ENCODE measurements at regions not wholly inside any gene's neighbourhood (a gene's known extent, or its start where the extent isn't known, plus 50 kb on each side); places are given as distances from the start of the nearest gene placed in this dataset.

GRCh38 chr4:160592258-160592657 is 1489.4 kb downstream of the RAPGEF2 start:
- intact Hi-C loops (cut with micrococcal nuclease): no loop called here
- no peaks in the 10 kb centered on the region for H3K9me3 ChIP-seq (replicated peaks)
- no peak for TF ChIP-seq CTCF (IDR thresholded peaks at IDR 0.05; ENCODE audit: borderline replicate concordance)

GRCh38 chr4:160595646-160596045 is 1492.8 kb downstream of the RAPGEF2 start:
- intact Hi-C loops (cut with micrococcal nuclease): no loop called here
- no peak for DNase-seq
- no peak for TF ChIP-seq CTCF (IDR thresholded peaks at IDR 0.05; ENCODE audit: borderline replicate concordance)
- Histone ChIP-seq H3K27ac (replicated peaks) (no peak overlapping the region), H3K27me3 (ENCODE audit: low read depth) (no peaks in the 10 kb centered on the region), H3K9me3 (replicated peaks) (no peaks in the 10 kb centered on the region), H3K4me1 (no peaks in the 10 kb centered on the region), H3K4me3 (no peak overlapping the region), H3K36me3 (no peaks in the 10 kb centered on the region)

More at GRCh38 chr4:160592258-160592657, 1489.4 kb downstream of the RAPGEF2 start:
- DNase-seq: no peak
- Histone ChIP-seq H3K27ac (replicated peaks) (no peak overlapping the region), H3K4me1 (no peaks in the 10 kb centered on the region), H3K36me3 (no peaks in the 10 kb centered on the region), H3K27me3 (ENCODE audit: low read depth) (no peaks in the 10 kb centered on the region), H3K4me3 (no peak overlapping the region)

GRCh38 chr4:160604541-160604940 is 1501.7 kb downstream of the RAPGEF2 start:
- no peak for DNase-seq
- intact Hi-C loops (cut with micrococcal nuclease): no loop called here

GRCh38 chr4:160611181-160611580 is 1508.3 kb downstream of the RAPGEF2 start:
- intact Hi-C loops (cut with micrococcal nuclease): no loop called here
- Histone ChIP-seq H3K27ac (replicated peaks) (no peak overlapping the region), H3K4me1 (no peaks in the 10 kb centered on the region), H3K27me3 (ENCODE audit: low read depth) (no peaks in the 10 kb centered on the region), H3K4me3 (no peak overlapping the region), H3K36me3 (no peaks in the 10 kb centered on the region), H3K9me3 (replicated peaks) (no peaks in the 10 kb centered on the region)
- no peak for TF ChIP-seq CTCF (IDR thresholded peaks at IDR 0.05; ENCODE audit: borderline replicate concordance)
- DNase-seq: no peak

More at GRCh38 chr4:160604541-160604940, 1501.7 kb downstream of the RAPGEF2 start:
- Histone ChIP-seq H3K27ac (replicated peaks) (no peak overlapping the region), H3K4me1 (no peaks in the 10 kb centered on the region), H3K27me3 (ENCODE audit: low read depth) (no peaks in the 10 kb centered on the region), H3K9me3 (replicated peaks) (no peaks in the 10 kb centered on the region), H3K36me3 (no peaks in the 10 kb centered on the region), H3K4me3 (no peak overlapping the region)
- no peak for TF ChIP-seq CTCF (IDR thresholded peaks at IDR 0.05; ENCODE audit: borderline replicate concordance)

- intact Hi-C loops (cut with micrococcal nuclease): no loop called here
- no peak for TF ChIP-seq CTCF (IDR thresholded peaks at IDR 0.05; ENCODE audit: borderline replicate concordance)
- no peaks in the 10 kb centered on the region for H3K27me3 ChIP-seq (ENCODE audit: low read depth)
- H3K36me3 ChIP-seq: no peaks in the 10 kb centered on the region
- DNase-seq: no peak
- H3K9me3 ChIP-seq (replicated peaks): peaks cover 37% of the 10 kb centered on the region
- H3K4me3 ChIP-seq: no peak overlapping the region
- no peaks in the 10 kb centered on the region for H3K4me1 ChIP-seq
- no peak overlapping the region for H3K27ac ChIP-seq (replicated peaks)
Measured at GRCh38 chr4:160631044-160631443, 1528.2 kb downstream of the RAPGEF2 start.

GRCh38 chr4:160652790-160653189 is 1511.0 kb downstream of the FSTL5 start:
- H3K4me3 ChIP-seq: no peak overlapping the region
- no peak for TF ChIP-seq CTCF (IDR thresholded peaks at IDR 0.05; ENCODE audit: borderline replicate concordance)
- H3K9me3 ChIP-seq (replicated peaks): peaks cover 19% of the 10 kb centered on the region
- no peak for DNase-seq
- no peak overlapping the region for H3K27ac ChIP-seq (replicated peaks)
- H3K36me3 ChIP-seq: no peaks in the 10 kb centered on the region
- H3K27me3 ChIP-seq (ENCODE audit: low read depth): no peaks in the 10 kb centered on the region
- intact Hi-C loops (cut with micrococcal nuclease): no loop called here
- no peaks in the 10 kb centered on the region for H3K4me1 ChIP-seq
